Cardiac septum (tissue), 1 donor: ENCODE measurements at regions not wholly inside any gene's neighbourhood (a gene's known extent, or its start where the extent isn't known, plus 50 kb on each side); places are given as distances from the start of the nearest gene placed in this dataset.
"Not testable (repeated sequence)": the region's sequence is repeated elsewhere in the genome, so short reads cannot be mapped to it uniquely, and the experiment has no call there.

Experiments
- DNase-seq: peaks from one replicate; pipeline ENCODE4 v3.0.0-alpha.2; 2020; ENCODE audit warnings: low spot score
- intact Hi-C: fragments of 100-400 bp; cut with DNase I; formaldehyde crosslinking; loops from one replicate; pipeline ENCODE4 v1.14.0; 2022
- donor health status: DM: no; HTN: no; CAD: no.

- DNase-seq, result no peak
- intact Hi-C loops, result no loop called here
Measured at GRCh38 chr6:163750431-163751031, 336.0 kb downstream of the QKI start.

GRCh38 chr6:163748886-163749285 is 334.4 kb downstream of the QKI start:
- DNase-seq, result no peak
- intact Hi-C loops, result loop anchor here (5.0 to 10.0 kb wide), 5 partner anchors 164 to 403 kb away; no protein-coding TSS in a partner anchor

GRCh38 chr6:163748036-163748435 is 333.5 kb downstream of the QKI start:
- no peak for DNase-seq
- intact Hi-C loops, result loop anchor here (5.0 to 10.0 kb wide), 5 partner anchors 163 to 404 kb away; no protein-coding TSS in a partner anchor

GRCh38 chr6:163747058-163747457 is 332.5 kb downstream of the QKI start:
- intact Hi-C loops, result loop anchor here (5.0 to 10.0 kb wide), 5 partner anchors 162 to 405 kb away; no protein-coding TSS in a partner anchor
- not testable (repeated sequence) for DNase-seq

GRCh38 chr6:163745536-163746400 is 331.2 kb downstream of the QKI start:
- peak; percentile 85 for DNase-seq
- intact Hi-C loops, result loop anchor here (5.0 to 10.0 kb wide), 5 partner anchors 161 to 407 kb away; no protein-coding TSS in a partner anchor

GRCh38 chr6:163744256-163744925 is 329.9 kb downstream of the QKI start:
- intact Hi-C loops, result loop anchor here (5.0 to 10.0 kb wide), 2 partner anchors 93 to 160 kb away; no protein-coding TSS in a partner anchor
- no peak for DNase-seq

GRCh38 chr6:163743796-163744195 is 329.3 kb downstream of the QKI start:
- intact Hi-C loops, result loop anchor here (5.0 to 10.0 kb wide), 2 partner anchors 94 to 159 kb away; no protein-coding TSS in a partner anchor
- no peak for DNase-seq

- no peak for DNase-seq
- intact Hi-C loops, result loop anchor here (5.0 to 10.0 kb wide), 2 partner anchors 95 to 157 kb away; no protein-coding TSS in a partner anchor
Measured at GRCh38 chr6:163741743-163742363, 327.3 kb downstream of the QKI start.

GRCh38 chr6:163741342-163741741 is 326.8 kb downstream of the QKI start:
- DNase-seq, result no peak
- intact Hi-C loops, result loop anchor here (5.0 to 10.0 kb wide), 2 partner anchors 96 to 157 kb away; no protein-coding TSS in a partner anchor

GRCh38 chr6:163739966-163740365 is 325.4 kb downstream of the QKI start:
- DNase-seq, result no peak
- intact Hi-C loops, result loop anchor here (5.0 to 10.0 kb wide), 2 partner anchors 97 to 155 kb away; no protein-coding TSS in a partner anchor

- no peak for DNase-seq
- intact Hi-C loops, result no loop called here
Measured at GRCh38 chr6:163739408-163739725, 324.8 kb downstream of the QKI start.

GRCh38 chr6:163738725-163739407 is 324.3 kb downstream of the QKI start:
- no peak for DNase-seq
- intact Hi-C loops, result no loop called here

GRCh38 chr6:163738304-163738703 is 323.8 kb downstream of the QKI start:
- no peak for DNase-seq
- intact Hi-C loops, result no loop called here

- intact Hi-C loops, result no loop called here
- no peak for DNase-seq
Measured at GRCh38 chr6:163735076-163735475, 320.6 kb downstream of the QKI start.

- no peak for DNase-seq
- intact Hi-C loops, result no loop called here
Measured at GRCh38 chr6:163733061-163733460, 318.5 kb downstream of the QKI start.

GRCh38 chr6:163732479-163732878 is 318.0 kb downstream of the QKI start:
- intact Hi-C loops, result no loop called here
- no peak for DNase-seq

- DNase-seq, intact Hi-C loops: not testable (repeated sequence)
Measured at GRCh38 chr6:163732014-163732351, 317.5 kb downstream of the QKI start.

GRCh38 chr6:163731215-163732013 is 316.9 kb downstream of the QKI start:
- DNase-seq, result no peak
- intact Hi-C loops, result no loop called here
